ENCODE measurements at regions not wholly inside any gene's neighbourhood (a gene's known extent, or its start where the extent isn't known, plus 50 kb on each side); places are given as distances from the start of the nearest gene placed in this dataset.

GRCh38 chr12:69028941-69029729, 96.2 kb upstream of the CPM start:
- TF ChIP-seq CTCF (conservative IDR thresholded peaks at IDR 0.05; ENCODE audit: low read length) = no peak
- no peak for TF ChIP-seq EZH2phosphoT487 (IDR thresholded peaks at IDR 0.05; ENCODE audit: borderline replicate concordance, low read depth, low read length)
